SU-DHL-6 (cell line): ENCODE measurements at regions not wholly inside any gene's neighbourhood (a gene's known extent, or its start where the extent isn't known, plus 50 kb on each side); places are given as distances from the start of the nearest gene placed in this dataset.

Experiments used
- EZH2phosphoT487 ChIP-seq: fragments of 200-600 bp; sonication (generic), shearing (Covaris generic); conservative IDR thresholded peaks from 2 replicates; pipeline ENCODE4 v1.6.1; 2018; ENCODE audit warnings: mild to moderate bottlenecking, antibody characterized with exemption, low read length, moderate library complexity, mixed read lengths
- TF ChIP-seq, protein P1 (sequence below): fragments of 200-600 bp; sonication (generic); IDR thresholded peaks from one replicate; pipeline ENCODE4 v1.5.1; 2017; ENCODE audit warnings: antibody characterized with exemption, mild to moderate bottlenecking, low read length, moderate library complexity; ENCODE audit not compliant: insufficient read depth, poor library complexity, severe bottlenecking

DNA sequence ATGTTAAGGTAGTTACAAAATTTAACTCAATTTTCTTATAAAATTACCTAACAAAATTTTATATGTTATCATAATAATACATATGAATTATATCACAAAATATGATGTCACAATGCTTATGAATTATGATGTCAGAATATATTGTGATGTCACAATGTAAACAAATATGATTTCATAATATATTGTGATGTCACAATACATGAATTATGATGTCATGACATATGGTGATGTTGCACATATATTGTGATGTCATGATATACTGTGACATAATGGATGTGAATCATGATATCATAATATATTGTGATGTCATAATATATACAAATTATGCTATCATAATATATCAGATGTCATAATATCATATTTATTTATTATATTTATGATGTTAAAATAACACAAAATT lies 1879.9 kb downstream of the TP53TG3F start:
- TF ChIP-seq, protein P1, sequence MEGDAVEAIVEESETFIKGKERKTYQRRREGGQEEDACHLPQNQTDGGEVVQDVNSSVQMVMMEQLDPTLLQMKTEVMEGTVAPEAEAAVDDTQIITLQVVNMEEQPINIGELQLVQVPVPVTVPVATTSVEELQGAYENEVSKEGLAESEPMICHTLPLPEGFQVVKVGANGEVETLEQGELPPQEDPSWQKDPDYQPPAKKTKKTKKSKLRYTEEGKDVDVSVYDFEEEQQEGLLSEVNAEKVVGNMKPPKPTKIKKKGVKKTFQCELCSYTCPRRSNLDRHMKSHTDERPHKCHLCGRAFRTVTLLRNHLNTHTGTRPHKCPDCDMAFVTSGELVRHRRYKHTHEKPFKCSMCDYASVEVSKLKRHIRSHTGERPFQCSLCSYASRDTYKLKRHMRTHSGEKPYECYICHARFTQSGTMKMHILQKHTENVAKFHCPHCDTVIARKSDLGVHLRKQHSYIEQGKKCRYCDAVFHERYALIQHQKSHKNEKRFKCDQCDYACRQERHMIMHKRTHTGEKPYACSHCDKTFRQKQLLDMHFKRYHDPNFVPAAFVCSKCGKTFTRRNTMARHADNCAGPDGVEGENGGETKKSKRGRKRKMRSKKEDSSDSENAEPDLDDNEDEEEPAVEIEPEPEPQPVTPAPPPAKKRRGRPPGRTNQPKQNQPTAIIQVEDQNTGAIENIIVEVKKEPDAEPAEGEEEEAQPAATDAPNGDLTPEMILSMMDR = no peak
- TF ChIP-seq EZH2phosphoT487 = no peak
